KMS-11 (cell line): ENCODE measurements at regions not wholly inside any gene's neighbourhood (a gene's known extent, or its start where the extent isn't known, plus 50 kb on each side); places are given as distances from the start of the nearest gene placed in this dataset.

Source experiments
- H2AFZ ChIP-seq: fragments of 200-600 bp; sonication (generic); 2 replicates; pipeline ENCODE4 v1.6.1; 2016; ENCODE audit warnings: antibody characterized with exemption, mixed run types, low read depth
- H3K27ac ChIP-seq: fragments of 200-600 bp; sonication (generic); 2 replicates; pipeline ENCODE4 v1.6.1; 2016; ENCODE audit warnings: mild to moderate bottlenecking, mixed run types
- H3K27me3 ChIP-seq: fragments of 200-600 bp; sonication (generic); 2 replicates; pipeline ENCODE4 v1.6.1; 2017; ENCODE audit warnings: mild to moderate bottlenecking, low read depth, mixed run types, moderate library complexity; ENCODE audit not compliant: insufficient read depth
- H3K36me3 ChIP-seq: fragments of 200-600 bp; sonication (generic); 2 replicates; pipeline ENCODE4 v1.6.1; 2017; ENCODE audit warnings: mild to moderate bottlenecking, mixed run types; ENCODE audit not compliant: insufficient read depth
- H3K4me1 ChIP-seq: fragments of 200-600 bp; sonication (generic); 2 replicates; pipeline ENCODE4 v1.6.1; 2016; ENCODE audit warnings: mild to moderate bottlenecking, low read depth, mixed run types; ENCODE audit not compliant: poor library complexity, severe bottlenecking
- H3K4me2 ChIP-seq: fragments of 200-600 bp; sonication (generic); 2 replicates; pipeline ENCODE4 v1.7.0; 2016; ENCODE audit warnings: mild to moderate bottlenecking, mixed run types
- H3K4me3 ChIP-seq: fragments of 200-600 bp; sonication (generic); IDR thresholded peaks from 2 replicates; pipeline ENCODE4 v1.6.1; 2017; ENCODE audit warnings: low read depth, low read length, mixed read lengths; ENCODE audit not compliant: insufficient read depth
- H3K79me2 ChIP-seq: fragments of 200-600 bp; sonication (generic); 2 replicates; pipeline ENCODE4 v1.6.1; 2016; ENCODE audit warnings: low read depth, mixed run types; ENCODE audit not compliant: insufficient read depth
- H3K9ac ChIP-seq: fragments of 200-600 bp; sonication (generic); 2 replicates; pipeline ENCODE4 v1.6.1; 2016; ENCODE audit warnings: mild to moderate bottlenecking, mixed run types
- H4K20me1 ChIP-seq: fragments of 200-600 bp; sonication (generic); 2 replicates; pipeline ENCODE4 v1.6.1; 2016; ENCODE audit warnings: mild to moderate bottlenecking, mixed run types; ENCODE audit not compliant: insufficient read depth
- CTCF ChIP-seq: fragments of 200-600 bp; sonication (generic); conservative IDR thresholded peaks from 2 replicates; pipeline ENCODE4 v1.6.1; 2017; ENCODE audit warnings: low read depth, mild to moderate bottlenecking, antibody characterized with exemption, low read length, moderate library complexity, mixed read lengths

- Histone ChIP-seq H3K27ac (no peak overlapping the region), H3K36me3 (no peaks in the 10 kb centered on the region), H3K27me3 (no peaks in the 10 kb centered on the region), H2AFZ (no peak overlapping the region), H3K4me1 (no peaks in the 10 kb centered on the region), H3K4me2 (no peak overlapping the region), H3K9ac (no peak overlapping the region), H3K79me2 (no peaks in the 10 kb centered on the region), H3K4me3 (no peak overlapping the region), H4K20me1 (no peaks in the 10 kb centered on the region)
- TF ChIP-seq CTCF: no peak
Observed at GRCh38 chr4:125750399-125750798, 435.6 kb downstream of the FAT4 start.

GRCh38 chr4:125750828-125751466 lies 436.2 kb downstream of the FAT4 start:
- Histone ChIP-seq H3K4me2 (no peak overlapping the region), H3K4me1 (no peaks in the 10 kb centered on the region), H3K27ac (no peak overlapping the region), H3K4me3 (no peak overlapping the region), H3K79me2 (no peaks in the 10 kb centered on the region), H3K9ac (no peak overlapping the region), H3K36me3 (no peaks in the 10 kb centered on the region), H3K27me3 (no peaks in the 10 kb centered on the region), H2AFZ (no peak overlapping the region), H4K20me1 (no peaks in the 10 kb centered on the region)
- no peak for TF ChIP-seq CTCF

- Histone ChIP-seq H3K9ac (no peak overlapping the region), H3K27ac (no peak overlapping the region), H3K79me2 (no peaks in the 10 kb centered on the region), H3K36me3 (no peaks in the 10 kb centered on the region), H2AFZ (no peak overlapping the region), H4K20me1 (no peaks in the 10 kb centered on the region), H3K4me2 (no peak overlapping the region), H3K4me3 (no peak overlapping the region), H3K4me1 (peaks cover 7% of the 10 kb centered on the region), H3K27me3 (no peaks in the 10 kb centered on the region)
- no peak for TF ChIP-seq CTCF
Observed at GRCh38 chr4:125758438-125758837, 443.7 kb downstream of the FAT4 start.

GRCh38 chr4:125760201-125760819 lies 445.6 kb downstream of the FAT4 start:
- Histone ChIP-seq H3K4me2 (no peak overlapping the region), H3K36me3 (no peaks in the 10 kb centered on the region), H3K9ac (no peak overlapping the region), H4K20me1 (no peaks in the 10 kb centered on the region), H3K27me3 (no peaks in the 10 kb centered on the region), H3K79me2 (no peaks in the 10 kb centered on the region), H3K27ac (no peak overlapping the region), H3K4me1 (peaks cover 7% of the 10 kb centered on the region), H2AFZ (no peak overlapping the region), H3K4me3 (no peak overlapping the region)
- TF ChIP-seq CTCF: no peak
